ENCODE measurements at regions not wholly inside any gene's neighbourhood (a gene's known extent, or its start where the extent isn't known, plus 50 kb on each side); places are given as distances from the start of the nearest gene placed in this dataset.

DNA sequence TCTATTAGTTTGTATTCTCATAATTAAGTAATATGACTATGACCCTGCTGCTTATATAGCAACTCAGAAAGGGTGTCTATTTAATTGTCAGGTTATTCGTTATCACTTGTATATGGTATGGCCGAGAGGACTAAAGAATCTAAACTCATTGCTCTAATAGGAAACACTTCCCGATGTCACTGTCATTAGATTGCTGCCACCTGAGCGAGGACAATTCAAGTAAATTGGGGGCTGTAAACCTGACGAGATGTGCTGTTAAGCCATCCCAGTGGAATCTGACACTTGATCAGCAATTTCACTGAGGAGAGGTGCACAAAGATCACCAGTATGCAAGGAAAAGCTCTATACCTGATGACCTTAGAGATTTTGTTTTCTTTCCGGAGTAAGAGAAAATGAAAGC lies 1319.3 kb downstream of the MAT2B start:
- no peak overlapping the region for H3K4me3 ChIP-seq (ENCODE audit: low read length)
- no peak overlapping the region for H3K4me2 ChIP-seq (ENCODE audit: low read length)
- no peaks in the 10 kb centered on the region for H3K4me1 ChIP-seq (ENCODE audit: control insufficient read depth, insufficient read depth, low read length)
- H3K36me3 ChIP-seq (ENCODE audit: insufficient read depth, low read length): no peaks in the 10 kb centered on the region
- H3K9me3 ChIP-seq (replicated peaks; ENCODE audit: low read length): peaks cover 6% of the 10 kb centered on the region
- H3K27me3 ChIP-seq (ENCODE audit: control insufficient read depth, insufficient read depth, low read length): no peaks in the 10 kb centered on the region
- H3K9ac ChIP-seq (ENCODE audit: low read depth, low read length): no peak overlapping the region

DNA sequence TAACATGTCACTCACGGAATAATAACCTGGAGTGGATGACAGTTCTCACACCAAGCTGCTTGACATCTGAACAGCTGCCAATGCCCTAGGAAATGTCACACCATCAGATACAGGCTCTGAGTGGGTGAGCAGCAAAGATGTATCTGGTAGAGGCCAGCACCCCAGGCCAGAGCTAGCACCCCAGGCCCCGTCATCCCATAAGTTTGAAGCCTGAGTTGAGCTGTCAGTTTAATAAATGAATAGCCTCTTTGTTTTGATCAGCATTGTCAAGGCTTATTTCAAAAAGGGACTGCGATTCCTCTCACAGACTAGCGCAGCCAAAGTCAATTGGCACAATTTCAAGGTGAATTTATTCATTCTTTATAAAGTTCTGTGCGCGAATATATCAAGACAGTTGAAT lies 1327.1 kb downstream of the MAT2B start:
- Histone ChIP-seq H3K4me2 (ENCODE audit: low read length) (no peak overlapping the region), H3K27me3 (ENCODE audit: control insufficient read depth, insufficient read depth, low read length) (no peaks in the 10 kb centered on the region), H3K36me3 (ENCODE audit: insufficient read depth, low read length) (no peaks in the 10 kb centered on the region), H3K9ac (ENCODE audit: low read depth, low read length) (no peak overlapping the region), H3K4me1 (ENCODE audit: control insufficient read depth, insufficient read depth, low read length) (no peaks in the 10 kb centered on the region), H3K9me3 (replicated peaks; ENCODE audit: low read length) (no peaks in the 10 kb centered on the region), H3K4me3 (ENCODE audit: low read length) (no peak overlapping the region)

DNA sequence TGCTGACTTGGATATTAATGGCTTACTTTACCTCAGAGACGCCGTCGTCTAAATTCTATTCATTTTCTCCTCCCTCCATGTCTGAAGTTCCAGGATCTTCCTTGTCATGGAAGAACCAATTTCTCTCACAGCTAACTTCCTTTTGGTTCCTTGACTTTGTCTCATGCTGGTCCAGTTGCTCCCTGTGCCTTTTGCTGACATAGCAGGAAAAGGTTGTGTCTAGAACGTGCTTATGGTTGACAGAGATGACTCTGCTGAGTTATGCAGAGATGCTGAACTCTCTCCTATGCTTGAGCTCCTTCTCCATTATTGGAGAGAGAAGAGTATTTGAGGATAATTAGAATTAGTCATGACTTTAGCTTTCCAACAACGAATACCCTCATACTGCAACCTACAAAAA lies 1338.9 kb downstream of the MAT2B start:
- Histone ChIP-seq H3K4me1 (ENCODE audit: control insufficient read depth, insufficient read depth, low read length) (no peaks in the 10 kb centered on the region), H3K27me3 (ENCODE audit: control insufficient read depth, insufficient read depth, low read length) (no peaks in the 10 kb centered on the region), H3K9me3 (replicated peaks; ENCODE audit: low read length) (no peaks in the 10 kb centered on the region), H3K4me3 (ENCODE audit: low read length) (no peak overlapping the region), H3K4me2 (ENCODE audit: low read length) (no peak overlapping the region), H3K36me3 (ENCODE audit: insufficient read depth, low read length) (no peaks in the 10 kb centered on the region), H3K9ac (ENCODE audit: low read depth, low read length) (no peak overlapping the region)

DNA sequence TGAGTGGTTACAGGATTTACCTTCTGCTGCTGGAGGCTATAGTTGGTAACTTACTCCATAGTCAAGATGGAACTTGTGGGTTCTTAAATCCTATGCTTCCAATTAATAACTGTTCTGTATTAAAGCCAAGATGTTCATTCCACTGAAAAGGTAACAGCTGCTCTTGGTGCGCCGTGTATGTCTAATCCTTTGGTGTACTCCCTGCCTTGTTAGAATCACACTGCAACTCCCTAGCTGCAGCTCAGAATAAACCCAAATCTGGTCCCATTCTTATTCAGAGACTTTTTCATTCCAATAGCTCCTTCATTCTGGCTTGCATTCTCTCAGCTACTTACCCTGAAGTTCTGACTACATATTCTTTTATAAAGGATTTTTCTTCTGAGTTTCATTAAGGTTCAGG lies 1355.5 kb downstream of the MAT2B start:
- no peak overlapping the region for H3K4me2 ChIP-seq (ENCODE audit: low read length)
- H3K4me1 ChIP-seq (ENCODE audit: control insufficient read depth, insufficient read depth, low read length): no peaks in the 10 kb centered on the region
- H3K4me3 ChIP-seq (ENCODE audit: low read length): no peak overlapping the region
- H3K9ac ChIP-seq (ENCODE audit: low read depth, low read length): no peak overlapping the region
- no peaks in the 10 kb centered on the region for H3K9me3 ChIP-seq (replicated peaks; ENCODE audit: low read length)
- H3K27me3 ChIP-seq (ENCODE audit: control insufficient read depth, insufficient read depth, low read length): no peaks in the 10 kb centered on the region
- H3K36me3 ChIP-seq (ENCODE audit: insufficient read depth, low read length): no peaks in the 10 kb centered on the region

DNA sequence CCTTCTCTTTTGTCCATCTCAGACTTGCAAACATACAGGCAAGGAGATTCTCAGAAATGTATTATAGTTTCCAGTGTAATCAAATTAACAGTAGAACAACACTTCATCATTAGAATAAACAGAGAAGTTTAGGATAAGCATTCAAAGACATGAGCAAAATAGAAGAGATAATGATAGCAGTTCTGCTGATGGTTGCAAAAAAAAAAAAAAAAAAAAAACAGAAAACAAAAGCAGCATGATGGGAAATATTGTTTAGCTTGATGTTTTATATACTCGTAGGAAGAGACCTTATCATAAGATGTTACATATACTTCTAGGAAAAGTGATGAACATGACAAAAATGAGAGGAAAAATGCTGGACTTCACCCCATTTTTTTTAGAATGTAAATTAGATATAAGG lies 1356.2 kb downstream of the MAT2B start:
- no peak overlapping the region for H3K4me2 ChIP-seq (ENCODE audit: low read length)
- H3K27me3 ChIP-seq (ENCODE audit: control insufficient read depth, insufficient read depth, low read length): no peaks in the 10 kb centered on the region
- no peaks in the 10 kb centered on the region for H3K4me1 ChIP-seq (ENCODE audit: control insufficient read depth, insufficient read depth, low read length)
- H3K4me3 ChIP-seq (ENCODE audit: low read length): no peak overlapping the region
- no peaks in the 10 kb centered on the region for H3K9me3 ChIP-seq (replicated peaks; ENCODE audit: low read length)
- no peaks in the 10 kb centered on the region for H3K36me3 ChIP-seq (ENCODE audit: insufficient read depth, low read length)
- H3K9ac ChIP-seq (ENCODE audit: low read depth, low read length): no peak overlapping the region

DNA sequence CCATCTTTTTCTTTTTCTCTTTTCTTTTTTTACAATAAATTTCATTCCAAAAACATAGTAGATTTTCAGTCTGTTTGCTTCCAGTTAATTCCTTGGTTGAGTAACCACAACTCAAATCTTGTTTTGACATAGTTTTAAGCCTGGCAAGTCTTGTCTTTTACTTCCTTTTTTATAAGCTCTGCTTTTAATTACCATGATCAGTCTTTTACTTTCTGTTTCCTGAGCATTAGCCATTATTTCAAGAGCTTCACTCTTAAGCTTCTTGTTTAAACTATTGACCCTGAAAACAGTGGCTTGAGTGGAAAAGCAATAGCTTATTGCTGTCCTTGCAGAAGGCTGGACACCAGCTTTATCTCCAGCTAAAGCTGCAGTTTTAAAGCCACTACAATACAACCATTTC lies 1363.3 kb downstream of the MAT2B start:
- Histone ChIP-seq H3K4me2 (ENCODE audit: low read length) (no peak overlapping the region), H3K27me3 (ENCODE audit: control insufficient read depth, insufficient read depth, low read length) (no peaks in the 10 kb centered on the region), H3K4me1 (ENCODE audit: control insufficient read depth, insufficient read depth, low read length) (no peaks in the 10 kb centered on the region), H3K4me3 (ENCODE audit: low read length) (no peak overlapping the region), H3K9me3 (replicated peaks; ENCODE audit: low read length) (no peaks in the 10 kb centered on the region), H3K36me3 (ENCODE audit: insufficient read depth, low read length) (no peaks in the 10 kb centered on the region), H3K9ac (ENCODE audit: low read depth, low read length) (no peak overlapping the region)

DNA sequence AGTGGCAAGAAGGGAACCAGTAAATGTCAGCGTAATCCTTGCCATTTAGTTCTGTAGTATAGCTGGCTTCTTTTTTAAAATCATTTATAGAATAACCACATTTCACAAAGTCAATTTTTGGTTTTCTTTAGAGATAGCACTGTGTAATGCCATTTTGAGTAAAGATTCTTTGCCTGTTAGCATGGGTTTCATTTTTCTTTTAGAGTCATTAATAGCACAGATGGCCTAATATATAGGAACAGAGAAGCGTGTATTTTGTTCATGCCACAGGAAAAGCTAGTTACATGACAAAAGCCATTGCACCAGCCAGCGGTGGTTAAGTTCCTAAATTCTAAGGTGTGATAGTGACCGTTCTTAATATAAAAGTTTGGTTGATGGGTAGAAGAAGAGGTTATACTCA lies 1363.9 kb downstream of the MAT2B start:
- Histone ChIP-seq H3K4me1 (ENCODE audit: control insufficient read depth, insufficient read depth, low read length) (no peaks in the 10 kb centered on the region), H3K36me3 (ENCODE audit: insufficient read depth, low read length) (no peaks in the 10 kb centered on the region)

DNA sequence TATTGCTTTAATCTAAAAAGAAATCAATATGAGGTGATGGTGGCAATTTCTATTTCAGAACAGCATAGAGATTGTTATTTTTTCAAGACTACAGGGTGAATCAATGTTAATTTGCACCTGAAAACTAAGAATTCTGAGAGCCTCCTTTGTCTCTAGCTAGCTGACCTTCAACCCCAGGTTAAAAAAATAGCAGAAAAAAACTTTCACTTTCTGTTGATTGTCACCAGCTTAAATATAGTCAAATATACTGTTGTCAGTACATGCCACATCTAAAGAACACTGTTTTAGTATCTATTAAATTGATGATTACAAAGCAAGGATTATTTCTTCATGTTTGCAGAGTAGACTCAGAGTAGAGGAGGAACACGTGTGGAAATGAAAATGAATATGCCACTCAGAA lies 1371.4 kb downstream of the MAT2B start:
- Histone ChIP-seq H3K27me3 (ENCODE audit: control insufficient read depth, insufficient read depth, low read length) (no peaks in the 10 kb centered on the region), H3K9ac (ENCODE audit: low read depth, low read length) (no peak overlapping the region)

More for the DNA sequence above, 1363.9 kb downstream of the MAT2B start:
- H3K4me2 ChIP-seq (ENCODE audit: low read length): no peak overlapping the region
- no peaks in the 10 kb centered on the region for H3K9me3 ChIP-seq (replicated peaks; ENCODE audit: low read length)
- H3K4me3 ChIP-seq (ENCODE audit: low read length): no peak overlapping the region
- H3K27me3 ChIP-seq (ENCODE audit: control insufficient read depth, insufficient read depth, low read length): no peaks in the 10 kb centered on the region
- no peak overlapping the region for H3K9ac ChIP-seq (ENCODE audit: low read depth, low read length)

DNA sequence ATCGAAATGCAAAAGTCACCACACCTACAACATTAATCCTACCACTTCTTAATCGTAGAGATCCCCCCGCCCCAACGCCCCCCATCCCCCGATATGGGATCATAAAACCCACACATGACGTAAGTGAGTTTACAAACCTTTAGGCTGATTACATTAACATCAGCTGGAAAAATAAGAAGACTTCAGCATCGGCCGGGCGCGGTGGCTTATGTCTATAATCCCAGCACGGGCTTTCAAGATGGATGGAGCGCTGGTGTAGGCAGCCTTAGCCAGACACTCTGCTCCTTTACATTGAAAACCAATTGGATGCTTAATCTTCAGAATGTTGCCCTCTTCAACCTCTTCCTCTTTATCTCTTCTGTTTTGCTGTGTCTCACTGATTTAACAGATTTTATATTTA lies 1376.0 kb downstream of the MAT2B start:
- Histone ChIP-seq H3K27me3 (ENCODE audit: control insufficient read depth, insufficient read depth, low read length) (no peaks in the 10 kb centered on the region), H3K36me3 (ENCODE audit: insufficient read depth, low read length) (no peaks in the 10 kb centered on the region), H3K9me3 (replicated peaks; ENCODE audit: low read length) (peaks cover 11% of the 10 kb centered on the region), H3K4me1 (ENCODE audit: control insufficient read depth, insufficient read depth, low read length) (no peaks in the 10 kb centered on the region), H3K9ac (ENCODE audit: low read depth, low read length) (no peak overlapping the region), H3K4me2 (ENCODE audit: low read length) (no peak overlapping the region), H3K4me3 (ENCODE audit: low read length) (no peak overlapping the region)

More for the DNA sequence above, 1371.4 kb downstream of the MAT2B start:
- Histone ChIP-seq H3K4me2 (ENCODE audit: low read length) (no peak overlapping the region), H3K36me3 (ENCODE audit: insufficient read depth, low read length) (no peaks in the 10 kb centered on the region), H3K4me3 (ENCODE audit: low read length) (no peak overlapping the region), H3K4me1 (ENCODE audit: control insufficient read depth, insufficient read depth, low read length) (no peaks in the 10 kb centered on the region), H3K9me3 (replicated peaks; ENCODE audit: low read length) (peaks cover 4% of the 10 kb centered on the region)

DNA sequence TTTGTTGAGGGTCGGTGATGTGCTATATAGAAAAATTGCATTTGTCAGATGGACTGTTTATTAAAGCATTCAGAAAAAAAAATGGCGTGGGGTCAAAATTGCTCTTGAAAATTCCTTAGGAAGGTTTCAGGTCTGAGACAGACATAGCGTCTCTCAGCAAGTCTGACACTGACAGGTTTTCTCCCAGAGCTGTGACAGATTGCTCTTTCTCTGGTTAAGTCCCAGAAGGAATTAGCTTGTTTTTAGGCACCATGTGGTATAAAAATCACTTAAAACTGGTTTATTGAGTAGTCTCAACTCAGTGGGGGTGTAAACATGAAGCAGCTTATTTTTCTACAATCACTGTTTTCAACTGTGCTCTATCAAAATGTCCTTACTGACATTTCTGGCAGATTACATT lies 1379.8 kb downstream of the MAT2B start:
- Histone ChIP-seq H3K4me2 (ENCODE audit: low read length) (no peak overlapping the region), H3K27me3 (ENCODE audit: control insufficient read depth, insufficient read depth, low read length) (no peaks in the 10 kb centered on the region), H3K36me3 (ENCODE audit: insufficient read depth, low read length) (no peaks in the 10 kb centered on the region), H3K9ac (ENCODE audit: low read depth, low read length) (no peak overlapping the region), H3K9me3 (replicated peaks; ENCODE audit: low read length) (peaks cover 11% of the 10 kb centered on the region), H3K4me1 (ENCODE audit: control insufficient read depth, insufficient read depth, low read length) (no peaks in the 10 kb centered on the region), H3K4me3 (ENCODE audit: low read length) (no peak overlapping the region)

DNA sequence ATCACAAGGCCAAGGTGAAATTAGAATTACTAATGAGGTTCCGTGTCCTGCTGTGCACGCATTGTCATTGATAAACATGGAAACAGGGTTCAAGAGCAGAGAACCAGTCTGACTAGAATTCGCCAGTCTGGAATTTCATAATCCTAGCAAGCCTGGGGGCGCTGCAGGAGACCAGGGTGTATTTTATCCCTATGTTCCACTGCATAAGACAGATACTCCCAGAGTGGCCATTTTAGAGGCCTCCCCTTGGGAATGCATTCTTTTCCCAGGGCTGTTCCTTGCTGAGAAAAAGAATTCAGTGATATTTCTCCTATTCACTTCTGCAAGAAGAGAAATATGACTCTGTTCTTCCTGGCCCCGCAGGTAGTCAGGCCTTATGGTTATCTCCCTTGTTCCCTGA lies 1387.7 kb downstream of the MAT2B start:
- Histone ChIP-seq H3K4me2 (ENCODE audit: low read length) (no peak overlapping the region), H3K27me3 (ENCODE audit: control insufficient read depth, insufficient read depth, low read length) (no peaks in the 10 kb centered on the region), H3K4me3 (ENCODE audit: low read length) (no peak overlapping the region), H3K9me3 (replicated peaks; ENCODE audit: low read length) (peaks cover 4% of the 10 kb centered on the region), H3K9ac (ENCODE audit: low read depth, low read length) (no peak overlapping the region), H3K4me1 (ENCODE audit: control insufficient read depth, insufficient read depth, low read length) (no peaks in the 10 kb centered on the region), H3K36me3 (ENCODE audit: insufficient read depth, low read length) (no peaks in the 10 kb centered on the region)

DNA sequence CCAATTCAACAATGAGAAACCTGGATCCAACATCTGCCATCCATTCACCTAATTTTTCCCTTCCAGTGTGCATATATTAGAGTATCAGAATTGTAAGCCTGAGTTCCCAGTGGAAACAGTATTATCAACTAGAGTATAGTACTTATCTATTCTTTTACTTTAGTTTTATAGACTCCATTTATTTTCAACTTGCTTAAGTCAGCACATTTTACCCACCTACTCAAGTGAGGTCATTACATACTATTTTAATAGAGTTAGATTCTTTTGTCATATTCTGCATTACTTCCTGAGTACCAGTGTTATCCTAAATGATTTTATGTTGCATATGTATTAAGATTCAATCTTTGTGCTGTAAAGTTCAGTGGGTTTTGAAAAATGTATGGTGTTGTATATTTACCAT lies 1393.3 kb downstream of the MAT2B start:
- no peak overlapping the region for H3K4me3 ChIP-seq (ENCODE audit: low read length)
- H3K36me3 ChIP-seq (ENCODE audit: insufficient read depth, low read length): no peaks in the 10 kb centered on the region
- peaks cover 4% of the 10 kb centered on the region for H3K9me3 ChIP-seq (replicated peaks; ENCODE audit: low read length)
- H3K27me3 ChIP-seq (ENCODE audit: control insufficient read depth, insufficient read depth, low read length): no peaks in the 10 kb centered on the region
- no peaks in the 10 kb centered on the region for H3K4me1 ChIP-seq (ENCODE audit: control insufficient read depth, insufficient read depth, low read length)
- no peak overlapping the region for H3K4me2 ChIP-seq (ENCODE audit: low read length)
- no peak overlapping the region for H3K9ac ChIP-seq (ENCODE audit: low read depth, low read length)
